ENCODE measurements at regions not wholly inside any gene's neighbourhood (a gene's known extent, or its start where the extent isn't known, plus 50 kb on each side); places are given as distances from the start of the nearest gene placed in this dataset.

DNA sequence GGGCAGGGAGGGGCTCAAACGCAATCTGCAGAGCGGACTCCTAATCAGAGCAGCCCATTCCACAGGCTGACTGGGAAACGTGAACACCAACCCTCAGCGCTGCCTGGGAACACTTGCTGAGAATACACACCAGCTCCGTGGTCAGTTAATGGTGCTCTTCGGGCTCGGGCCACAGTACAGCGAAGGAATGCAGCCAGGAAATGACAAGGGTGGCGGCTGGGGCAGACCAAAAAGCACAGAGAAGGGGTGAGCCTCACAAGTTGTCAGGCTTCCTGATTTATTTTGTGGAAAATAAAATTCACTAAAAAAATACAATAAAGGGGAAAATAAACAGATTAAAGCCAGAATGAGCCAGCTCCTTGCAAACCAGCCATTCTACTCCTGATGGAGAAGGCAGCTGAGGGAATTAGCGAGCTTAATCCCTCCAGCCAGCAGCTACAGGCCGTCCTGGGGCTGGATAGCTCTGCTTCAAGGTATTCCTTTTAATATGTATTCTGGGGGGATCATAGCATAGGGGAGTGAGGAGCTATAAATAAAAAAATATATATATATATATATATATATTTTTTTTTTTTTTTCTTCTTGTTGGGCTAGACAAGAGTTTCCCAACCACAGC lies 165.5 kb upstream of the NTM start:
- TF ChIP-seq, protein P1, sequence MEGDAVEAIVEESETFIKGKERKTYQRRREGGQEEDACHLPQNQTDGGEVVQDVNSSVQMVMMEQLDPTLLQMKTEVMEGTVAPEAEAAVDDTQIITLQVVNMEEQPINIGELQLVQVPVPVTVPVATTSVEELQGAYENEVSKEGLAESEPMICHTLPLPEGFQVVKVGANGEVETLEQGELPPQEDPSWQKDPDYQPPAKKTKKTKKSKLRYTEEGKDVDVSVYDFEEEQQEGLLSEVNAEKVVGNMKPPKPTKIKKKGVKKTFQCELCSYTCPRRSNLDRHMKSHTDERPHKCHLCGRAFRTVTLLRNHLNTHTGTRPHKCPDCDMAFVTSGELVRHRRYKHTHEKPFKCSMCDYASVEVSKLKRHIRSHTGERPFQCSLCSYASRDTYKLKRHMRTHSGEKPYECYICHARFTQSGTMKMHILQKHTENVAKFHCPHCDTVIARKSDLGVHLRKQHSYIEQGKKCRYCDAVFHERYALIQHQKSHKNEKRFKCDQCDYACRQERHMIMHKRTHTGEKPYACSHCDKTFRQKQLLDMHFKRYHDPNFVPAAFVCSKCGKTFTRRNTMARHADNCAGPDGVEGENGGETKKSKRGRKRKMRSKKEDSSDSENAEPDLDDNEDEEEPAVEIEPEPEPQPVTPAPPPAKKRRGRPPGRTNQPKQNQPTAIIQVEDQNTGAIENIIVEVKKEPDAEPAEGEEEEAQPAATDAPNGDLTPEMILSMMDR (IDR thresholded peaks at IDR 0.05): no peak
- TF ChIP-seq POLR2AphosphoS5 (IDR thresholded peaks at IDR 0.05; ENCODE audit: low read depth, low read length): no peak
